Stomach (tissue), 4 donors: ENCODE measurements at regions not wholly inside any gene's neighbourhood (a gene's known extent, or its start where the extent isn't known, plus 50 kb on each side); places are given as distances from the start of the nearest gene placed in this dataset.

Source experiments
- CTCF ChIP-seq, 7 experiments: fragments of 450-650 bp in 4 of 7; fragments of 200-600 bp in 3 of 7; sonication (generic) in 3 of 7; IDR thresholded peaks; one replicate each; pipeline ENCODE4 v1.5.1; 2016 to 2019; ENCODE audit warnings: antibody characterized with exemption in 7 of 7, control low read depth in 2 of 7, mild to moderate bottlenecking in 1 of 7
- EP300 ChIP-seq: sonication (generic); formaldehyde crosslinking; IDR thresholded peaks from one replicate; pipeline ENCODE4 v1.6.1; 2017; ENCODE audit warnings: antibody characterized with exemption
- POLR2A ChIP-seq, 4 donors: fragments of 450-650 bp; IDR thresholded peaks; one replicate each; pipeline ENCODE4 v1.6.1; 2016; ENCODE audit warnings: antibody characterized with exemption in 4 of 4, control low read depth in 2 of 4, mild to moderate bottlenecking in 1 of 4, moderate library complexity in 1 of 4
- POLR2AphosphoS5 ChIP-seq, 3 donors: sonication (generic); formaldehyde crosslinking; IDR thresholded peaks; one replicate each; pipeline ENCODE4 v1.6.1; 2016; ENCODE audit warnings: antibody characterized with exemption in 3 of 3

GRCh38 chr12:74608231-74608775, 70.7 kb downstream of the ATXN7L3B start:
- TF ChIP-seq CTCF (IDR thresholded peaks at IDR 0.05) (no peak), POLR2AphosphoS5 (IDR thresholded peaks at IDR 0.05) (no peak), POLR2A (IDR thresholded peaks at IDR 0.05) (no peak), EP300 (no peak)
